GM23338 (cell line): ENCODE measurements at regions not wholly inside any gene's neighbourhood (a gene's known extent, or its start where the extent isn't known, plus 50 kb on each side); places are given as distances from the start of the nearest gene placed in this dataset.

Source experiments
- CTCF ChIP-seq, 2 experiments: fragments of 200-600 bp in 1 of 2; sonication (generic) in 1 of 2; conservative IDR thresholded peaks; 2 replicates each; pipeline versions ENCODE4 v1.5.1 to v1.6.1; 2016 to 2017; ENCODE audit warnings: antibody characterized with exemption in 2 of 2, low read depth in 2 of 2, mild to moderate bottlenecking in 2 of 2, moderate library complexity in 1 of 2
- EZH2 ChIP-seq: fragments of 200-600 bp; sonication (generic); IDR thresholded peaks from one replicate; pipeline ENCODE4 v1.8.0; 2017; ENCODE audit warnings: antibody characterized with exemption, mild to moderate bottlenecking, low read depth; ENCODE audit not compliant: unreplicated experiment
- EZH2phosphoT487 ChIP-seq: fragments of 200-600 bp; sonication (generic); IDR thresholded peaks from one replicate; pipeline ENCODE4 v1.8.1; 2018; ENCODE audit warnings: antibody characterized with exemption; ENCODE audit not compliant: unreplicated experiment
- JUNB ChIP-seq: IDR thresholded peaks from one replicate; pipeline ENCODE4 v1.6.1; 2016; ENCODE audit warnings: antibody characterized with exemption; ENCODE audit not compliant: unreplicated experiment
- POLR2AphosphoS5 ChIP-seq: IDR thresholded peaks from 2 replicates; pipeline ENCODE4 v1.6.1; 2016; ENCODE audit warnings: antibody characterized with exemption, low read depth
- REST ChIP-seq: IDR thresholded peaks from one replicate; pipeline ENCODE4 v1.6.1; 2018; ENCODE audit warnings: antibody characterized with exemption; ENCODE audit not compliant: unreplicated experiment

GRCh38 chr6:139446768-139447655 lies 72.6 kb upstream of the CITED2 start:
- TF ChIP-seq POLR2AphosphoS5, result no peak
- TF ChIP-seq CTCF (conservative IDR thresholded peaks at IDR 0.05; ENCODE audit: low read depth in 2 of 2), result no peak
- TF ChIP-seq EZH2, result no peak
- TF ChIP-seq EZH2phosphoT487, result no peak
- no peak for TF ChIP-seq REST
- no peak for TF ChIP-seq JUNB
